Neural progenitor cell (in vitro differentiated cells): ENCODE measurements at regions not wholly inside any gene's neighbourhood (a gene's known extent, or its start where the extent isn't known, plus 50 kb on each side); places are given as distances from the start of the nearest gene placed in this dataset.

Experiments
- CTCF ChIP-seq: fragments of 200-600 bp; sonication (generic); IDR thresholded peaks from 2 replicates; pipeline ENCODE4 v1.5.1; 2017; ENCODE audit warnings: antibody characterized with exemption, mild to moderate bottlenecking
- EZH2 ChIP-seq: fragments of 200-600 bp; sonication (generic); IDR thresholded peaks from 2 replicates; pipeline ENCODE4 v1.6.1; 2017; ENCODE audit warnings: antibody characterized with exemption, mild to moderate bottlenecking, moderate library complexity
- EZH2phosphoT487 ChIP-seq: fragments of 200-600 bp; sonication (generic); IDR thresholded peaks from 2 replicates; pipeline ENCODE4 v1.6.1; 2017; ENCODE audit warnings: antibody characterized with exemption

GRCh38 chr11:128318856-128319474, 268.4 kb downstream of the ETS1 start:
- TF ChIP-seq CTCF (no peak), EZH2phosphoT487 (no peak), EZH2 (no peak)
